HL-60 (cell line): ENCODE measurements at regions not wholly inside any gene's neighbourhood (a gene's known extent, or its start where the extent isn't known, plus 50 kb on each side); places are given as distances from the start of the nearest gene placed in this dataset.

Experiments used
- DNase-seq, 2 experiments: peaks; one replicate each; pipeline ENCODE4 v3.0.0-alpha.2; 2010 to 2020; ENCODE audit warnings: low read depth in 1 of 2, low spot score in 1 of 2
- H3K27ac ChIP-seq: fragments of 250-450 bp; sonication (Bioruptor Pico); replicated peaks from 2 replicates; pipeline ENCODE4 v1.5.1; 2020; ENCODE audit warnings: mild to moderate bottlenecking, moderate library complexity
- H3K27me3 ChIP-seq: fragments of 250-450 bp; sonication (Bioruptor Pico); 2 replicates; pipeline ENCODE4 v1.5.1; 2021; ENCODE audit warnings: mild to moderate bottlenecking, moderate library complexity; ENCODE audit not compliant: insufficient read depth, poor library complexity, severe bottlenecking
- H3K4me3 ChIP-seq: replicated peaks from 2 replicates; pipeline ENCODE4 v1.5.1; 2011; ENCODE audit warnings: mild to moderate bottlenecking, control low read depth, low read length; ENCODE audit not compliant: insufficient read depth
- CTCF ChIP-seq: IDR thresholded peaks from one replicate; pipeline ENCODE4 v1.5.1; 2011; ENCODE audit warnings: low read length, control low read depth, inconsistent platforms; ENCODE audit not compliant: insufficient read depth
- GABPA ChIP-seq: IDR thresholded peaks from 2 replicates; pipeline ENCODE4 v1.6.1; 2012; ENCODE audit warnings: low read depth
- POLR2AphosphoS5 ChIP-seq: IDR thresholded peaks from 2 replicates; pipeline ENCODE4 v1.6.1; 2012; ENCODE audit warnings: low read depth
- SPI1 ChIP-seq: IDR thresholded peaks from 2 replicates; pipeline ENCODE4 v1.6.1; 2012; ENCODE audit warnings: low read depth, mild to moderate bottlenecking, borderline replicate concordance
- TF ChIP-seq, protein P1 (sequence below): IDR thresholded peaks from 2 replicates; pipeline ENCODE4 v1.6.1; 2012; ENCODE audit warnings: low read depth; ENCODE audit not compliant: insufficient replicate concordance

GRCh38 chr13:97640268-97640667 is 206.3 kb downstream of the RAP2A start:
- H3K27me3 ChIP-seq: no peaks in the 10 kb centered on the region
- H3K27ac ChIP-seq: no peak overlapping the region
- no peak for DNase-seq
- H3K4me3 ChIP-seq: no peak overlapping the region
- no peak for TF ChIP-seq GABPA
- TF ChIP-seq CTCF: no peak
- TF ChIP-seq, protein P1, sequence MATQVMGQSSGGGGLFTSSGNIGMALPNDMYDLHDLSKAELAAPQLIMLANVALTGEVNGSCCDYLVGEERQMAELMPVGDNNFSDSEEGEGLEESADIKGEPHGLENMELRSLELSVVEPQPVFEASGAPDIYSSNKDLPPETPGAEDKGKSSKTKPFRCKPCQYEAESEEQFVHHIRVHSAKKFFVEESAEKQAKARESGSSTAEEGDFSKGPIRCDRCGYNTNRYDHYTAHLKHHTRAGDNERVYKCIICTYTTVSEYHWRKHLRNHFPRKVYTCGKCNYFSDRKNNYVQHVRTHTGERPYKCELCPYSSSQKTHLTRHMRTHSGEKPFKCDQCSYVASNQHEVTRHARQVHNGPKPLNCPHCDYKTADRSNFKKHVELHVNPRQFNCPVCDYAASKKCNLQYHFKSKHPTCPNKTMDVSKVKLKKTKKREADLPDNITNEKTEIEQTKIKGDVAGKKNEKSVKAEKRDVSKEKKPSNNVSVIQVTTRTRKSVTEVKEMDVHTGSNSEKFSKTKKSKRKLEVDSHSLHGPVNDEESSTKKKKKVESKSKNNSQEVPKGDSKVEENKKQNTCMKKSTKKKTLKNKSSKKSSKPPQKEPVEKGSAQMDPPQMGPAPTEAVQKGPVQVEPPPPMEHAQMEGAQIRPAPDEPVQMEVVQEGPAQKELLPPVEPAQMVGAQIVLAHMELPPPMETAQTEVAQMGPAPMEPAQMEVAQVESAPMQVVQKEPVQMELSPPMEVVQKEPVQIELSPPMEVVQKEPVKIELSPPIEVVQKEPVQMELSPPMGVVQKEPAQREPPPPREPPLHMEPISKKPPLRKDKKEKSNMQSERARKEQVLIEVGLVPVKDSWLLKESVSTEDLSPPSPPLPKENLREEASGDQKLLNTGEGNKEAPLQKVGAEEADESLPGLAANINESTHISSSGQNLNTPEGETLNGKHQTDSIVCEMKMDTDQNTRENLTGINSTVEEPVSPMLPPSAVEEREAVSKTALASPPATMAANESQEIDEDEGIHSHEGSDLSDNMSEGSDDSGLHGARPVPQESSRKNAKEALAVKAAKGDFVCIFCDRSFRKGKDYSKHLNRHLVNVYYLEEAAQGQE: no peak
- no peak for TF ChIP-seq POLR2AphosphoS5
- TF ChIP-seq SPI1: no peak

- no peak for DNase-seq
Observed at GRCh38 chr13:97648171-97648880, 214.4 kb downstream of the RAP2A start.

DNA sequence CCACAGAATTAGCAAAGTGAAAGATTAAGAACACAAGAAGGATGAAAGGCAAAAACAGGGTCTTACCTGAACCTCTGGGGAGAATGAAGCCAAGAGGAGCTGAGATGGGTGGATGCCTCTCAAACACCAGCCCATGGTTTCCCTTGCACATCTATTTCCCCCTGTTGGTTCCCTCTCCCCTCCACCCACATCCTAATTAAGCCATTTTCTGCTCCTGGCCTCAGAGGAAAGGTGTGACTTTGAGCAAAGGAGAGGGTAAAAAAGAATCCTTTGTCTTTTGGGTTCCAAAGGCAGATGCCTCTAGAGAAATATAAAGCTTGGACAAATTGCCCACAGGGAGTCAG is 214.9 kb downstream of the RAP2A start:
- Histone ChIP-seq H3K27ac (no peak overlapping the region), H3K4me3 (no peak overlapping the region), H3K27me3 (no peaks in the 10 kb centered on the region)
- TF ChIP-seq GABPA: no peak
- TF ChIP-seq, protein P1: no peak
- DNase-seq: no peak

More at GRCh38 chr13:97648171-97648880, 214.4 kb downstream of the RAP2A start:
- Histone ChIP-seq H3K27ac (no peak overlapping the region), H3K27me3 (no peaks in the 10 kb centered on the region), H3K4me3 (no peak overlapping the region)
- TF ChIP-seq GABPA (no peak), SPI1 (no peak), POLR2AphosphoS5 (no peak), CTCF (no peak)
- TF ChIP-seq, protein P1: no peak
